ENCODE measurements at regions not wholly inside any gene's neighbourhood (a gene's known extent, or its start where the extent isn't known, plus 50 kb on each side); places are given as distances from the start of the nearest gene placed in this dataset.
"Not testable (repeated sequence)": the region's sequence is repeated elsewhere in the genome, so short reads cannot be mapped to it uniquely, and the experiment has no call there.

GRCh38 chr11:13782390-13783075 is 114.1 kb downstream of the FAR1 start:
- no peak for DNase-seq (ENCODE audit: low spot score)
- no peak for FAIRE-seq

GRCh38 chr11:13784441-13784840 is 116.0 kb downstream of the FAR1 start:
- DNase-seq (ENCODE audit: low spot score) (no peak), FAIRE-seq (no peak)

DNA sequence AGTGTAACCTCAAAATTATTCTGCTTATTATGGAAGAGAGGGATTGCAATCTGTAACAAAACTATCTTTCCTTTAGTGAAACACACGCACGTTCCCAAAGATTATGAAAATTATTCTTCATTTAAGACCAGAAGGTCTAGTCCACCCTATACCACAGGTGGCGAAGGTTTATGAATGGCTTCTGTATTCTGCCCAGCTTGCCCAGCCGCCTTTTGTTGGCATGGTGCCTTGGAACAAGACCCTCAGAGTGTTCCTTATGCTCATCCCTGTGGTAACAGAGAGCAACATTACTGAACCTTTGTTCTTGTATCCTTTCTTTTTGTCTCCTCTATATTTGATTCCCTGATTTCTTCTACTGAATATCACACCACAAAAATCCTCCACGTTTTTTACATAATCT is 116.4 kb downstream of the FAR1 start:
- DNase-seq (ENCODE audit: low spot score) (no peak), FAIRE-seq (no peak)

- FAIRE-seq (no peak), DNase-seq (ENCODE audit: low spot score) (no peak)
Observed at GRCh38 chr11:13786688-13787087, 118.2 kb downstream of the FAR1 start.

- not testable (repeated sequence) for DNase-seq (ENCODE audit: low spot score); FAIRE-seq
Observed at GRCh38 chr11:13797616-13798015, 129.1 kb downstream of the FAR1 start.

GRCh38 chr11:13800901-13801300 is 132.4 kb downstream of the FAR1 start:
- DNase-seq (ENCODE audit: low spot score): no peak
- no peak for FAIRE-seq

- no peak for FAIRE-seq
- DNase-seq (ENCODE audit: low spot score): no peak
Observed at GRCh38 chr11:13818325-13818724, 144.2 kb upstream of the SPON1 start.

- DNase-seq (ENCODE audit: low spot score) (no peak), FAIRE-seq (no peak)
Observed at GRCh38 chr11:13826505-13827278, 135.8 kb upstream of the SPON1 start.

DNA sequence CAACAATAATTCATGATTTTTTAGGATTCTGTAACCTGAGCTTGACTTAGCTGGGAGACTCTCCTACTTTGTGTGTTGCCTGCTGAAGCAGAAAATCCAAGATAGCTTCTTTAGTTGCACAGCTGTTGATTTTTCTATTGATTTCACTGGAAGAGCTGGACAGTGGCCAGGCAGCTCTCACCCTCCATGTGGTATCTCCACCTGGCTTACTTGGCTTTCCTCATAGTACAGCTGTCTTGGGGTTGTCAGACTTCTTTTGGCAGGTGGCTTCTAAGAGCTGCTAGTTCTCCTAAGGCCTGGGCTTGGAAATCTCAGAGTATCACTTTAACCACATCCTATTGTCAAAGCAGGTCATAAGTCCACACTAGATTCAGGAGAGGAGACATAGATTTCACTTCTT is 130.8 kb upstream of the SPON1 start:
- FAIRE-seq: no peak
- no peak for DNase-seq (ENCODE audit: low spot score)

DNA sequence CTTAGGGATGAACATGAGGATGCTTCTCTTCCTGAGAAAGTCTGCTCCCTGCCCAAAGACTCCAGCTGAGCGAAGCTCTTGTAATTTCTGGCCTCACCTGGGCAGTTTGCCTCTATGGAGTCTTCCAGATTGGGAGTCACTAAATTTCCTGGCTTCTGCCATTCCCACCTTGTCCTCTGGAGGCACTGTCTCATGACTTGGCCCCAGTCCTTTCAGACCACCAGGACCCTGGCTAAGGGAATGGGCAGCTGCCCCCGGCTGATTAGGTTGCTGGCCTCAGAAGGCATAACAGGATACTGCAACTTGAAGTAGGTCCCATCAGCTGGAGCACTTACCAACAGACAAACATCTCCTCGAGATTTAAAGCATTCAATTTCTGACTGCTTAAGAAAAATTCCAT is 128.1 kb upstream of the SPON1 start:
- DNase-seq (ENCODE audit: low spot score) (no peak), FAIRE-seq (no peak)

- FAIRE-seq: no peak
Observed at GRCh38 chr11:13836666-13837065, 125.9 kb upstream of the SPON1 start.

GRCh38 chr11:13837286-13837685 is 125.2 kb upstream of the SPON1 start:
- FAIRE-seq: no peak

More at GRCh38 chr11:13836666-13837065, 125.9 kb upstream of the SPON1 start:
- no peak for DNase-seq (ENCODE audit: low spot score)

GRCh38 chr11:13841393-13841792 is 121.1 kb upstream of the SPON1 start:
- DNase-seq (ENCODE audit: low spot score) (no peak), FAIRE-seq (no peak)

More at GRCh38 chr11:13837286-13837685, 125.2 kb upstream of the SPON1 start:
- DNase-seq (ENCODE audit: low spot score): no peak

GRCh38 chr11:13848031-13848430 is 114.5 kb upstream of the SPON1 start:
- FAIRE-seq (no peak), DNase-seq (ENCODE audit: low spot score) (no peak)

DNA sequence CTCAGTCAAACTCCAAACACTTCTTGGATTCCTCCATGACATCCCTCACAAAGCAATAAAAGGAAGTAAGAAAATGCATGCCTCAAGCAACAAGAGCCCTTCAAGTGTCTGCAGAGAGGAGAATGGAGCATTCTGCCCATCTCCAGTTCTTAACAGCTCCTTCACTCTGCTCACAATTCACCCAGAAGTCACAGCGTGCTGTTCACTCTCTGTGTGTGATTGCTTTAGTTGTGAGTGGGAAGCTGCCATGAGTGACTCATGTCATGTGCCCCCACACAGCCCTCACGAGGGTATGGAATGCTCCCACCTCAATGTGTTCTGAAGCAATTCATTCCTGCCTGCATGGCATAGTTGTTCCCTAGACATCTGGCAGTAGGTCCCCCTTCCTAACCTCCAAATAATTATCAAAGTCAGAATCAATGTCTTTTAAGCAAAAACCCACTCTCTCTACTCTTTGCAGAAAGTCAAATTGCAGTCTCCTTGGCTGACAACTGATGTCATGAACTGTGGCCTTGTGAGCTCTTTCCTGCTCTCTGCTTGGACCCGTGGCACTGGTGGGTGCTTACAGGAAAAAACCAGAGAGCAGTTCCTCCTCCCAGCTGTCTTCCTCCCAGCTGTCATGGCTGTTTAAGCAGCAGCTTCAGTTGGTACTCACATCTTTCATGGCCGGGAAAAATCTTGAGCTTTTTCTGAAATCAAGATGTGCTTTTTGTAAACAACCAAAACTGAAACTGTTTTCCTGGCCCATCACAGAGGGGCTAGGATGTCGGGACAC is 112.1 kb upstream of the SPON1 start:
- no peak for DNase-seq (ENCODE audit: low spot score)

DNA sequence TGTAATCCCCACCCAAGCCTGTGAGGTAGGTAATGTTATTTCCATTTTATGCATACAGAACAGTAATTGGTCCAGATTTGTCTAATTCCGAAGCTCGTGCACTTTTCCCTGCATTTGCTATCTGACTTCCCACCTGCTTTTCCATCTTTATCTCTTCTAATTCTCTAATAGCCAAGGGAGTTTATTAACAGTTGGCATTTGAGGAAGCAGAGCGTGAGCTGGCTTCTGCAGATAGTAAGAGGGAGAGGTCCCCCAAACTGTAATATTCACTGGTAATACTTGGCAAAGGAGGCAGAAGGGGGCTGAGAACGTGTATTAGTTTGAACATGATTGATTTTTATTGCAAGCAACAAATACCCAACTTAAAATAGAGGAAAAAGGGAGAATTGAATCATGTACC is 110.8 kb upstream of the SPON1 start:
- FAIRE-seq: no peak
- DNase-seq (ENCODE audit: low spot score): no peak

More for the DNA sequence above, 112.1 kb upstream of the SPON1 start:
- no peak for FAIRE-seq

DNA sequence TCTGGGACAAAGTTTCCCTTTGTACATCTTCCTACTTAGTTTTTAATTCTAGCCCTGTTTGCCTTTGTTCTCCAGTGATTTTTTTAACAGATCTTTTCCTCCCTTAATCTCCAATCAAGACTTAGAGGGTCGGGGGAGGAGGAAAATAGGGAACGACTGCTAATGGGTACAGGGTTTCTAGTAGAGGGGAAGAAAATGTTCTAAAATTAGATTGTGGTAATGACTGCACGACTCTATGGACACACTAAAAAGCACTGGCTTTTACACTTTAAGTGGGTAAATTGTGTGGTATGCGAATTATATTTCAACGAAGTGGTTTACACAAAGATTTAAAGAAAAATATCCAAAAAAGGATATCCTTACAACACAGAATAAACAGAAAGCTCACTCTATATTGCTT is 110.0 kb upstream of the SPON1 start:
- FAIRE-seq (no peak), DNase-seq (ENCODE audit: low spot score) (no peak)

DNA sequence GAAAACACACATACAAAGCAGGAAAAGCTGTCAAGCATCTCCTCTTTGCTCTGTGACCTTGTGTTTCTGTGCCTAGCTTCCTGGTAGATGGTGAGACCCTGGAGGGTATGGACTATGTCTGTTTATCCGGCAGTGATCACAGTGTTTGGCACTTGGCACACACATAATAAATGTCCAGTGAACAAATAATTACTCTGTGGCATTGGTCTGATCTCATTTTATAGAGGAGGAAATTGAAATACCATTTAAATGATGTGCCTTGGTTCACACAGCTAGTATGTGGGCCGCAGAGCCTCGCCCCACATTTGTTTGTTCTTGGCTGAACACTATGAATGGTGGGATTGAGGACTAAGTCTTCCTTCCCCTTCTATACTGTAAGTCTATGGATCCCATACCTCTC is 104.7 kb upstream of the SPON1 start:
- no peak for FAIRE-seq

GRCh38 chr11:13859892-13860291 is 102.6 kb upstream of the SPON1 start:
- FAIRE-seq (no peak), DNase-seq (ENCODE audit: low spot score) (no peak)

More for the DNA sequence above, 104.7 kb upstream of the SPON1 start:
- DNase-seq (ENCODE audit: low spot score): no peak

GRCh38 chr11:13861411-13861810 is 101.1 kb upstream of the SPON1 start:
- DNase-seq (ENCODE audit: low spot score): no peak
- no peak for FAIRE-seq

GRCh38 chr11:13862845-13863392 is 99.6 kb upstream of the SPON1 start:
- no peak for FAIRE-seq
- DNase-seq (ENCODE audit: low spot score): no peak

All from RCC 7860 (cell line).